ENCODE measurements at regions not wholly inside any gene's neighbourhood (a gene's known extent, or its start where the extent isn't known, plus 50 kb on each side); places are given as distances from the start of the nearest gene placed in this dataset.

DNA sequence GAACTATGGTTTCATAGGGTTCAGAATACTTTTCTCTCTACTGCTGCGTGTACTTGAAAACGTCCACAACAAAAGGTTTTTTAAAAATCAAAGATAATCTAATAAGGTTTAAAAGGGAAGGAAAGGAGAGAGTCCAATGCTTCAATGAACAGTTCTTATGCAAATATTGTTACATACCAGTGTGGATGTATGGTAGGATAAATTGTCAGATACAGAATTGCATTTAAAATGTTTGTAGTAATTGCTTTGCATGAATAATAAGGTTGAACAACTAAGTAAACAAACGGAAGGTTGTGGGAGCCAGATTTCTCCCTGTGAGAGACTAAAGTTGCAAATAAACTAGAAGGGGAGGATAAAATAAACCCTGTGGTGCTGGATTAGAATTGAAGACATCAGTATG, 53.8 kb upstream of the RBBP8 start:
- H3K36me3 ChIP-seq (ENCODE audit: insufficient read depth, low read length): no peaks in the 10 kb centered on the region
- H2AFZ ChIP-seq (ENCODE audit: low read length): no peak overlapping the region
- no peaks in the 10 kb centered on the region for H3K79me2 ChIP-seq (ENCODE audit: insufficient read depth, low read length)
- H3K4me3 ChIP-seq (ENCODE audit: low read depth, low read length, poor library complexity, severe bottlenecking): no peak overlapping the region
- H3K27ac ChIP-seq (ENCODE audit: low read depth, low read length, poor library complexity, severe bottlenecking): no peak overlapping the region
- TF ChIP-seq EZH2 (IDR thresholded peaks at IDR 0.05; ENCODE audit: borderline replicate concordance, low read length): no peak
- TF ChIP-seq, protein P1, sequence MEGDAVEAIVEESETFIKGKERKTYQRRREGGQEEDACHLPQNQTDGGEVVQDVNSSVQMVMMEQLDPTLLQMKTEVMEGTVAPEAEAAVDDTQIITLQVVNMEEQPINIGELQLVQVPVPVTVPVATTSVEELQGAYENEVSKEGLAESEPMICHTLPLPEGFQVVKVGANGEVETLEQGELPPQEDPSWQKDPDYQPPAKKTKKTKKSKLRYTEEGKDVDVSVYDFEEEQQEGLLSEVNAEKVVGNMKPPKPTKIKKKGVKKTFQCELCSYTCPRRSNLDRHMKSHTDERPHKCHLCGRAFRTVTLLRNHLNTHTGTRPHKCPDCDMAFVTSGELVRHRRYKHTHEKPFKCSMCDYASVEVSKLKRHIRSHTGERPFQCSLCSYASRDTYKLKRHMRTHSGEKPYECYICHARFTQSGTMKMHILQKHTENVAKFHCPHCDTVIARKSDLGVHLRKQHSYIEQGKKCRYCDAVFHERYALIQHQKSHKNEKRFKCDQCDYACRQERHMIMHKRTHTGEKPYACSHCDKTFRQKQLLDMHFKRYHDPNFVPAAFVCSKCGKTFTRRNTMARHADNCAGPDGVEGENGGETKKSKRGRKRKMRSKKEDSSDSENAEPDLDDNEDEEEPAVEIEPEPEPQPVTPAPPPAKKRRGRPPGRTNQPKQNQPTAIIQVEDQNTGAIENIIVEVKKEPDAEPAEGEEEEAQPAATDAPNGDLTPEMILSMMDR (IDR thresholded peaks at IDR 0.05; ENCODE audit: low read length): no peak
- H3K4me2 ChIP-seq (ENCODE audit: low read length): no peak overlapping the region
- H3K9ac ChIP-seq (ENCODE audit: low read length): no peak overlapping the region
- H3F3A ChIP-seq (ENCODE audit: insufficient read depth, low read length): no peaks in the 10 kb centered on the region
- no peaks in the 10 kb centered on the region for H3K9me2 ChIP-seq (ENCODE audit: low read depth, low read length)
- no peaks in the 10 kb centered on the region for H3K9me3 ChIP-seq (ENCODE audit: low read length)
- no peaks in the 10 kb centered on the region for H4K20me1 ChIP-seq (ENCODE audit: insufficient read depth, low read length)
- H3K4me1 ChIP-seq (ENCODE audit: insufficient read depth, low read length, severe bottlenecking): no peaks in the 10 kb centered on the region
- no peaks in the 10 kb centered on the region for H3K27me3 ChIP-seq (ENCODE audit: insufficient read depth, low read length)

DNA sequence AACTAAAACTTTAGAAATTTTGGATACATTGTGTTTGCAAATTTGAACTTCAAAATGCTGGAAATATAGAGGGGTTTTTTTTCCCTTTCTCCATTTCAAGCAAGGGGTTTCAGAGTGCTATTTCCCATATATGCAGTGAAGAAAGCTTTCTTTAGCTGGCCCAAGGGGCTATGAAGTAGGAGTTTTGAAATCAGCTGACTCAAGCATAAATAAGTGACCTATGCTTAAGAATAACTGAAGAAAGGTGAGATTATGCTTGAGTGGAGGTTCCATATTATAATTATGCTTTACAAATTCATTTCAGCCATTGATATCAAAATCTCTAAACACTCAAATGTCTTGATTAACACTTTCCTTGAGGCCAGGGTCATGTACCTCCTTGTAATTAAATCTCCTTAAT, 51.0 kb upstream of the RBBP8 start:
- Histone ChIP-seq H3K27ac (ENCODE audit: low read depth, low read length, poor library complexity, severe bottlenecking) (no peak overlapping the region), H3K9me2 (ENCODE audit: low read depth, low read length) (no peaks in the 10 kb centered on the region), H4K20me1 (ENCODE audit: insufficient read depth, low read length) (no peaks in the 10 kb centered on the region), H3K27me3 (ENCODE audit: insufficient read depth, low read length) (no peaks in the 10 kb centered on the region), H3K4me1 (ENCODE audit: insufficient read depth, low read length, severe bottlenecking) (no peaks in the 10 kb centered on the region), H3K36me3 (ENCODE audit: insufficient read depth, low read length) (no peaks in the 10 kb centered on the region), H3F3A (ENCODE audit: insufficient read depth, low read length) (no peaks in the 10 kb centered on the region), H3K79me2 (ENCODE audit: insufficient read depth, low read length) (no peaks in the 10 kb centered on the region), H2AFZ (ENCODE audit: low read length) (no peak overlapping the region), H3K9me3 (ENCODE audit: low read length) (no peaks in the 10 kb centered on the region), H3K9ac (ENCODE audit: low read length) (no peak overlapping the region), H3K4me2 (ENCODE audit: low read length) (no peak overlapping the region), H3K4me3 (ENCODE audit: low read depth, low read length, poor library complexity, severe bottlenecking) (no peak overlapping the region)
- no peak for TF ChIP-seq EZH2 (IDR thresholded peaks at IDR 0.05; ENCODE audit: borderline replicate concordance, low read length)
- TF ChIP-seq, protein P1 (IDR thresholded peaks at IDR 0.05; ENCODE audit: low read length): no peak

DNA sequence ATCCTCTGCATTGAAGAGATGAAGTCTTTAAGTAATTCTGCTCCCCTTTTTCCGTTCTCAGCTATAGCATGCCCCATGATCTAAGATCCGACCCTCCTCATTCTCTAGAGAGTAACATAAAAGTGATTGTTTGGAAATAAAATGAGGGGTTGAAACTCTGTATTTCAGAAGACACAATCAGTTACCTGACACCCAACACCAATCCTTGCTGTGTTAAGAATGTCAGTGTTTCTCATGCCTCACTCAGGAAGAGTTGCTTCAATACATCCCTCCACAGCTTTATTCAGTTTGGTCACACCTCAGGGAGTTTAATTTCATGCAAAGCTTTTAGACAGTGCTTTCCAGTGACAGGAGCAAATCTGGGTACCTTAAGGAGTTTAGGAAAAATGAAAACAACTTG, 49.9 kb upstream of the RBBP8 start:
- Histone ChIP-seq H3K4me3 (ENCODE audit: low read depth, low read length, poor library complexity, severe bottlenecking) (no peak overlapping the region), H4K20me1 (ENCODE audit: insufficient read depth, low read length) (no peaks in the 10 kb centered on the region), H3K36me3 (ENCODE audit: insufficient read depth, low read length) (no peaks in the 10 kb centered on the region), H3K9ac (ENCODE audit: low read length) (no peak overlapping the region), H3K79me2 (ENCODE audit: insufficient read depth, low read length) (no peaks in the 10 kb centered on the region), H3K9me3 (ENCODE audit: low read length) (no peaks in the 10 kb centered on the region), H3K4me2 (ENCODE audit: low read length) (no peak overlapping the region), H3K9me2 (ENCODE audit: low read depth, low read length) (no peaks in the 10 kb centered on the region), H2AFZ (ENCODE audit: low read length) (no peak overlapping the region), H3K27me3 (ENCODE audit: insufficient read depth, low read length) (no peaks in the 10 kb centered on the region), H3K27ac (ENCODE audit: low read depth, low read length, poor library complexity, severe bottlenecking) (no peak overlapping the region), H3F3A (ENCODE audit: insufficient read depth, low read length) (no peaks in the 10 kb centered on the region), H3K4me1 (ENCODE audit: insufficient read depth, low read length, severe bottlenecking) (no peaks in the 10 kb centered on the region)
- no peak for TF ChIP-seq EZH2 (IDR thresholded peaks at IDR 0.05; ENCODE audit: borderline replicate concordance, low read length)
- TF ChIP-seq, protein P1 (IDR thresholded peaks at IDR 0.05; ENCODE audit: low read length): no peak
